Activated T-cell treated with anti-CD3 and anti-CD28 coated beads, Interleukin-2, amount 50 U/mL, for 48 hours (primary cell): ENCODE measurements at regions not wholly inside any gene's neighbourhood (a gene's known extent, or its start where the extent isn't known, plus 50 kb on each side); places are given as distances from the start of the nearest gene placed in this dataset.
"Not testable (repeated sequence)": the region's sequence is repeated elsewhere in the genome, so short reads cannot be mapped to it uniquely, and the experiment has no call there.

Source experiments
- DNase-seq, 2 experiments: peaks; one replicate each; pipeline ENCODE4 v3.0.0-alpha.2; 2020

GRCh38 chr12:28023156-28023887 lies 50.8 kb upstream of the PTHLH start:
- DNase-seq: peak; percentile 18 to 19

- DNase-seq: no peak
Measured at GRCh38 chr12:28024231-28024995, 51.9 kb upstream of the PTHLH start.

DNA sequence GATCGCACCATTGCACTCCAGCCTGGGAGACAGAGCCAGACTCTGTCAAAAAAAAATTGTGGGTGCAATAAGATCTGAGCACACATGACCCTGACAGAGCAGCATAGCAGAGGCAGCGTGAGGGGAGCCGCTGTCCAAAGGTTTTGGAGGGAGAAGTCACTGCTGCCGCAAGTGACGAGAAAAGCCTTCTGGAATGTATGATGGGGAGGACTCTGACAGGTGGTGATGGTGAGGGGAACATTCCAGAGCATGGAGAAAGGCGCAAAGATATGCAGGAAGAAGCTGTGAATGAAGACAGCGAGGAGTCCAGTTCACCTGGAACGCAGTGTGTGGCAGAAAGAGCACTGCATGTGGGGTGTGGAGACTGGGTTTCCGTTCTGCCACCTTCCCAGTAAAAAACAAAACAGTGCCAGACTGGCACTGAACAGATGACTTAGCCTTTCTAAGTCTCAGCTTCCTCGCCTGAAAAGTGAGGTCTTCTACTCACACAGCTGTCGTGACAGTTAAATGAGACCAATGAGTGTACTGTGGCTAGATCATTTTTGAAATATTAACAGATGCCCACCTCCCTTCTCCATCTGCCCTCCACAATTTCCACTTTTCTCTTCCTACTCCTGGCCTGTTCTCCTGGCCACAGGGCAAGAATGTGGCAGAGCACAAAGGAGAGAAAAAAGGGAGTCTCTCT lies 53.4 kb upstream of the PTHLH start:
- no peak for DNase-seq

GRCh38 chr12:28026701-28027100 lies 54.2 kb upstream of the PTHLH start:
- DNase-seq: no peak

- no peak for DNase-seq
Measured at GRCh38 chr12:28027328-28027727, 54.8 kb upstream of the PTHLH start.

DNA sequence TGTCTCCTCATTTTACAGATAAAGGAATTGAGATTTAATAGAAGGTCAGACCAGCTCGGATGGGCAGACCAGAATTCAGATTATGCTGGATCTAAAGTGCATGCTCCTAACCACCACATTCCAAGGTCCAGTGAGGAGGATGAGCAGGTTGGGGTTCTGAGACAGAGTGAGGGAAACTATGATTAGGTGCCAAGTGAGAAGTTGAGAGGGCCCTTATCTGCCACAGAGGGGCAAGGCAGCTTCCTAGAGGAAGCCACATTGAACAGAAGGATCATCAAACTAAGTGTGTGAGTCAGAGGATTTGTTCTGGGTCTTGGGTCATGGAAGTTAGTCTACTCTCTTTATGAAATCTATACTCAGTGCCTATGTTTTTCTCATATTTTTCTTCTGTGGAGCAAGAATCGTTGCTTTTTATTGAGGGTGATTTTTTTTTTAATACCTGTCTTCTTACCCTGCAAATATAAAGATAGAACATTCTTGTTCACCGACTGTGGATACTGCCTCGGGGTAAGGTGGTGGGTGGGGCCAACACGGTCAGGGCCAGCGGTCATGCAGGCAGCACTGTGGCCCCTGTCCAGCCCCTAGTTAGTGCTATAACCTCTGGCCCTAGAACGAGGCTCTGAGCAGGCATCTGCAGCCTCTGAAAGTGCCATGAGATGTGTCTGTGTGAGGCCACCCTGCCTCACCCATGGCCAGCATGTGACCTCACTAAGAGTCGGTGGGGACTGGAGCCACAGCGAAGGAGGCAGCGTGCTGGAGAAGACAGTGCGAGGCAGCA lies 55.6 kb upstream of the PTHLH start:
- DNase-seq: no peak

DNA sequence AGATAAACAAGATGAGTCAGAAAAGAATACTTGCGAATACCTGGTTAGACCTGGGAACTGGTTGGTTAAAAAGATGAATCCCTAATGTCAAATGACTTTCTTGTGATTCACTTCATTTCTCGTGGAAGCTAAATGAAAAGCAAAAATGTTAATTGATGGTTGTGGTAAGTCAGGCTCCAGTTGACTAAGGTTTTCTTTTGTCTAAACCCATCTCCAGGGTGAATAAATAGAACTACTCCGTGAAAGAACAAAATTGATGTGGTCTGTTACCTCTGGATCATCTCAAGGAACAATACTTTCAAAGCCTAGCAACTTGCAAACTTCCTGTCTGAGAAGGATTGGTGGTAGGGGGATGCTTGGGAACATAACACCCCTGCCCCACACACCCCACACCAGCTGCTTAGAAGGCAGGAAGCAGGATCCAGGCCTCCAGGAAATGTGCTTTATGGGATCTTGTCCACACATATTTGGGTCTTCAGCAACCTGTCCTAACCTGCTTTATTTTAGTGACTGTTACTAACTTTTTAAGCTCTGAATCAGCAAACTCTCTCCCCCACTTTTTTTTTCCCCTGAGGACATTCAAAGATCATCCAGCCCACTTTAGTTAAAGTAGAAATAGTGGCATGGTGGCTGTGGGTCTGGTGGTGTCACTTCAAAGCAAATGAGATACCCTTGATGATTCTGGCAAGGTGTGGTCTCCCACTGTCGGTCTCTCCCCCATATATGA lies 60.4 kb upstream of the PTHLH start:
- no peak for DNase-seq

DNA sequence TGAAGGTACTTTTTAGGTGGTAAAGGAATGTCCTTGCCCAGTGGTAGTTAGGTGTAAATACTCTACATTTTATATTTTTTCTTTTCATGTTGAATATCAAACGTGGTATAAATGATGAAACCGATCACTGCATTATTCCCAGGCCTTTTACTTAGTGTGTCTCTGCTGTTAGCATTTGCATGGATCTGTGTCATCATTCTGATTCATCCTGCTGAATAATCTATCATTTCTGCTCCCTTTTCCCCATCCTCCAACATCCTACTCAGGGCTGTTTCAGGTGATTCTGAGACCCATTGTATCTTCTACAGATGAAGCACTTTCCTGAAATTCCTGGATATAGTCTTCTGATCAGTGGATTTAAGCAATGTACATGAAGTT lies 61.0 kb upstream of the PTHLH start:
- no peak for DNase-seq

GRCh38 chr12:28034271-28034670 lies 61.7 kb upstream of the PTHLH start:
- DNase-seq: no peak

GRCh38 chr12:28035500-28035899 lies 63.0 kb upstream of the PTHLH start:
- DNase-seq: no peak

- DNase-seq: no peak
Measured at GRCh38 chr12:28036940-28037339, 64.4 kb upstream of the PTHLH start.

- no peak for DNase-seq
Measured at GRCh38 chr12:28040246-28040645, 67.7 kb upstream of the PTHLH start.

GRCh38 chr12:28046600-28046999 lies 74.1 kb upstream of the PTHLH start:
- DNase-seq: not testable (repeated sequence)

- DNase-seq: no peak
Measured at GRCh38 chr12:28050606-28051005, 78.1 kb upstream of the PTHLH start.

DNA sequence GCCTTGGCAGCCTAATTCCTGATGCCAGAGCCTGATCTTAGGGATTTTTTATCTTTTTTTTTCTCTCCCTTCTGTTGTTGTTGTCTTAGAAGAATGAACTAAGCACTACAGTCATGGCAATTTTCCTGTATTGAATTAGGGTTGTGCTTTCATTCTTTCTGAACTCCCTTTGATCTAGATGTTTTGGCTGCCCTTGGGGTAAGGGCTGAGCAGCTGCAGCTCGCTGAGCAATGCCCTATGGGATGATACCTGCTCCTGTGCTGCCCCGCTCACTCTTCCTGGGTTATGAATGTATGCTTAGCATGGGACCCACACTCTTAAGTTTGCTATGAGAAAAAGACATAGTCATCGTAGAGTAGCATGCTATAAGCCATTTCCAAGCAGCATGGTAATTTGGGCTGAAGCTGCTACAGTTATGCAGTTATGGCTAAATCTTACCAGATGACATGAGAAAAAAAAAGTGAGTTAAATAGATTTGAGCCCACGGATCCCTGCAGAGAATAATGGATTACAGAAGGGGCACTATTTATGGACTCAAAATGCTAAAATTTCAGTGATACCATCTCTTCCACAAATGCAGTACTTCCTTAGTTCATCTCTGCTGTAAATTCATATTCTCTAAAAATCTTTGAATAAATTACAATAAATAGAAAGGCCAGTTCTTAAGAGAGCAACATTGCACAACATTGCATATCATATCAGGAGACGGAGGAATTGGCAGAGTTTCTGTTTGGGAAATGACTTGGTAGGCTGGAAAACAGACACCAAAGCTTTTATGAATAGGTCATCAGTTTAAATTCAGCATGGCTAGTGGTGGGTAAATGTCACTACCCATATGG lies 79.2 kb upstream of the PTHLH start:
- no peak for DNase-seq

DNA sequence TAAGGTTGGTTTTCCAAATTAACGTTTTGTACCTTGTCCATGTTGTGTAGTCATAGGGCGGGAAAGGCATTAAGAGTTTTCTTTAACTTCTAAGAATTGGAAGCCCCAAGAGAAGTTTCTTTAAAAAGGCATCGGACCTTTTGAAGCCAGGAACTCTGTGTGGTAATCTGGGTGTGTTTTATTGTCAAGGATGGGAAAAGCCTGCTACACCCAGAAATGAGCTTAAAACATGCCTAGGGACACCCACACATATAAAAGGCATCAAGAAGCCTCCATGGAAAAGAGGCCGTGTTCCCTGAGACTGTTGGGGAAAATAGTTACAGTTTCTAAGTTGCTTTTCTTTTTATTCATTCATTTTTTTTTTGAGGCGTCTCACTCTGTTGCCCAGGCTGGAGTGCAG lies 81.0 kb upstream of the PTHLH start:
- DNase-seq: no peak

DNA sequence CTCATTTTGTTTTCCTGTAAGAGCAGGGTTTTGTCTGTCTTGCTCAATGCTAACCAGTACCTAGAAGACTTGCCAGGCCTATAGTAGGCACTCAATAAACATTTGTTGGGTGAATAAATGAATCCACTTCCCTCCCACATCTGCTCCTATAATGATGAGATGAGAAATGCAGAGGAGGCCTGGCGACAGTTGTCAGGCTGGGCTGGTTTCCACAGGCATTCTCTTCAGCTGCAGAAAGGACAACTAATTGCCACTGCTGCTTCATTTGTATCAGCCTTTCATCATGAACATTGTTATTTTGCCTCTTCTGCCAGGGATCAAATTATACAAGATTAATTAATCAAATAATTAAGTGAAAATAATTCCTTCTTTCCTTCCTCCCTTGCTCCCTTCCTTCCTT lies 82.0 kb upstream of the PTHLH start:
- DNase-seq: no peak

DNA sequence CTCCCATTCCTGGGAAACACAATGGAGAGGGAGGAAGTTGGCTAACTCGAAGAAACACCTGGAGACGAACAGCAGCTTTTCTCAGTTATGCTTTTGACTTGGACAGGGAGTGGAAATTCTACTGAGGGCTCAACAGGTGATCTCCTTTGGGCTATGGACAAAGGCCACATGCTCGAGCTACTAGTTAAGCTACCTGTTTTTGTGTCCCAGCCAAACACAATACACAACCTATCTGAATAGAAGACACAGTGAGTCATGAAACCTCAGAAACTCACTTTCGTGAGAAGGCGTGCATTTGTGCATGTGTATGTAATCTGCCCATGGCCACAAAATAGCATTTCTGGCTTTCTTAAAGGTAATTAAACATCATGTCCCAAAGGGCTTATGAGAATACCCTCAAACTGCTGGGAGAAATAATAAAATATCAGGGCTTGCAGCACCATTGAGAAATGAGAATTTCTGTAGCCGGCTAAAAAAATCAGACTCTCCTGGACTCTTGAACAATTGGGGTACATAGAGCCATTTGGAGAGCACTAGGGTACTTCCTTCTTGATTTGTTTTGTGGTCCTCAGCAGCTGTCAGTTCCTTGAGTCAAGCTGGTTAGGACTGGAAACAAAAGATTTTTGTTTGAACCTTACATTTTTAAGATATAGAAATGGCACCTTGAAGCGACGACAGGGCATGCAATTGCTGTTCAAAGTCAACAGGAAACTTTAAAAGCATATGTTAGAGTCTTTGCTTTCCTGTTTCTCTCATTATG lies 85.5 kb upstream of the PTHLH start:
- DNase-seq: no peak

GRCh38 chr12:28059220-28059619 lies 86.7 kb upstream of the PTHLH start:
- DNase-seq: no peak

DNA sequence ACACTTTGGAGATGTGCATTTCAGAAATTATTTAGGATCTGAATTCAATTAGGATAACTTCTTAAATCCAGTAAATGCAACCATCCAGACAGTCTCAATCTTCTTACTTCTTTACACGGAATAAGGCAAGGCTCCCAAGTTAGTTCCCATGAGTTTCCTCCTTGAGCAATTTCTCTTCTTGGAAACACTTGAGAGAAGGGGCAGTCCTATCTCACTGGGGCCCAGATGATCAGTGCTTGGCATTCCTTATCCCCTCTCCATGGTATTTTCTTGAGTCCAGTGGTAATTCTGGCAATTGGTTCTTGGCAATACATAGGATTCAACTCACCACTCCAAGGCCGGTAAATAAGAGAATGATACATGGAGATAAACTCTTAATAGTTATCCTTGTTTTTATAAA lies 87.1 kb upstream of the PTHLH start:
- DNase-seq: no peak

GRCh38 chr12:28060871-28061270 lies 88.3 kb upstream of the PTHLH start:
- no peak for DNase-seq
